Suprapubic skin (tissue), 4 donors: ENCODE measurements at regions not wholly inside any gene's neighbourhood (a gene's known extent, or its start where the extent isn't known, plus 50 kb on each side); places are given as distances from the start of the nearest gene placed in this dataset.

Source experiments
- DNase-seq, 2 donors: peaks; one replicate each; pipeline ENCODE4 v3.0.0-alpha.2; 2019; ENCODE audit warnings: low spot score in 2 of 2
- H3K27ac ChIP-seq: fragments of 200-600 bp; sonication (generic); one replicate; pipeline ENCODE4 v1.5.1; 2019
- H3K27me3 ChIP-seq: fragments of 200-600 bp; sonication (generic); one replicate; pipeline ENCODE4 v1.5.1; 2019
- H3K36me3 ChIP-seq: fragments of 200-600 bp; sonication (generic); one replicate; pipeline ENCODE4 v1.5.1; 2019
- H3K4me1 ChIP-seq: fragments of 200-600 bp; sonication (generic); one replicate; pipeline ENCODE4 v1.5.1; 2019
- H3K4me3 ChIP-seq: fragments of 200-600 bp; sonication (generic); one replicate; pipeline ENCODE4 v1.5.1; 2019; ENCODE audit warnings: mild to moderate bottlenecking
- H3K9me3 ChIP-seq: fragments of 200-600 bp; sonication (generic); one replicate; pipeline ENCODE4 v1.5.1; 2019
- EP300 ChIP-seq: sonication (generic); formaldehyde crosslinking; IDR thresholded peaks from one replicate; pipeline ENCODE4 v1.6.1; 2017; ENCODE audit warnings: antibody characterized with exemption
- POLR2A ChIP-seq, 2 donors: fragments of 450-650 bp; IDR thresholded peaks; one replicate each; pipeline ENCODE4 v1.6.1; 2017; ENCODE audit warnings: antibody characterized with exemption in 2 of 2, mild to moderate bottlenecking in 2 of 2, moderate library complexity in 2 of 2
- POLR2AphosphoS5 ChIP-seq, 3 donors: sonication (generic); formaldehyde crosslinking; IDR thresholded peaks; one replicate each; pipeline ENCODE4 v1.6.1; 2017; ENCODE audit warnings: antibody characterized with exemption in 3 of 3
- WGBS: methylation state at CpG from one replicate; pipeline ENCODE4 v1.1.5; 2018; 5-methylcytosine and 5-hydroxymethylcytosine counted together
- TF ChIP-seq, protein P1 (sequence below), 2 donors: fragments of 200-600 bp in 1 of 2; fragments of 450-650 bp in 1 of 2; sonication (generic) in 1 of 2; IDR thresholded peaks; one replicate each; pipeline ENCODE4 v1.5.1; 2016 to 2019; ENCODE audit warnings: antibody characterized with exemption in 2 of 2, mild to moderate bottlenecking in 1 of 2, moderate library complexity in 1 of 2

GRCh38 chr6:9985481-9985880, 429.4 kb downstream of the TFAP2A start:
- Histone ChIP-seq H3K27ac (no peak overlapping the region), H3K9me3 (no peaks in the 10 kb centered on the region), H3K4me1 (no peaks in the 10 kb centered on the region), H3K36me3 (no peaks in the 10 kb centered on the region), H3K4me3 (no peak overlapping the region), H3K27me3 (no peaks in the 10 kb centered on the region)
- TF ChIP-seq POLR2AphosphoS5 (IDR thresholded peaks at IDR 0.05), result no peak
- TF ChIP-seq EP300, result no peak
- TF ChIP-seq, protein P1, sequence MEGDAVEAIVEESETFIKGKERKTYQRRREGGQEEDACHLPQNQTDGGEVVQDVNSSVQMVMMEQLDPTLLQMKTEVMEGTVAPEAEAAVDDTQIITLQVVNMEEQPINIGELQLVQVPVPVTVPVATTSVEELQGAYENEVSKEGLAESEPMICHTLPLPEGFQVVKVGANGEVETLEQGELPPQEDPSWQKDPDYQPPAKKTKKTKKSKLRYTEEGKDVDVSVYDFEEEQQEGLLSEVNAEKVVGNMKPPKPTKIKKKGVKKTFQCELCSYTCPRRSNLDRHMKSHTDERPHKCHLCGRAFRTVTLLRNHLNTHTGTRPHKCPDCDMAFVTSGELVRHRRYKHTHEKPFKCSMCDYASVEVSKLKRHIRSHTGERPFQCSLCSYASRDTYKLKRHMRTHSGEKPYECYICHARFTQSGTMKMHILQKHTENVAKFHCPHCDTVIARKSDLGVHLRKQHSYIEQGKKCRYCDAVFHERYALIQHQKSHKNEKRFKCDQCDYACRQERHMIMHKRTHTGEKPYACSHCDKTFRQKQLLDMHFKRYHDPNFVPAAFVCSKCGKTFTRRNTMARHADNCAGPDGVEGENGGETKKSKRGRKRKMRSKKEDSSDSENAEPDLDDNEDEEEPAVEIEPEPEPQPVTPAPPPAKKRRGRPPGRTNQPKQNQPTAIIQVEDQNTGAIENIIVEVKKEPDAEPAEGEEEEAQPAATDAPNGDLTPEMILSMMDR (IDR thresholded peaks at IDR 0.05), result no peak
- no peak for DNase-seq

- no peaks in the 10 kb centered on the region for H3K4me1 ChIP-seq
- TF ChIP-seq POLR2AphosphoS5 (IDR thresholded peaks at IDR 0.05) (no peak), POLR2A (IDR thresholded peaks at IDR 0.05) (no peak), EP300 (no peak)
- TF ChIP-seq, protein P1 (IDR thresholded peaks at IDR 0.05), result no peak
Observed at GRCh38 chr6:9984607-9985006, 430.3 kb downstream of the TFAP2A start.

GRCh38 chr6:9983168-9983567, 431.7 kb downstream of the TFAP2A start:
- no peak for DNase-seq
- no peak overlapping the region for H3K4me3 ChIP-seq
- H3K27ac ChIP-seq, result no peak overlapping the region
- peaks cover 12% of the 10 kb centered on the region for H3K4me1 ChIP-seq
- TF ChIP-seq EP300 (no peak), POLR2A (IDR thresholded peaks at IDR 0.05) (no peak), POLR2AphosphoS5 (IDR thresholded peaks at IDR 0.05) (no peak)
- TF ChIP-seq, protein P1 (IDR thresholded peaks at IDR 0.05), result no peak
- H3K27me3 ChIP-seq, result no peaks in the 10 kb centered on the region
- H3K36me3 ChIP-seq, result no peaks in the 10 kb centered on the region
- 97% methylated on average over 2 of the region's 2 CpGs for WGBS
- H3K9me3 ChIP-seq, result no peaks in the 10 kb centered on the region

More at GRCh38 chr6:9984607-9985006, 430.3 kb downstream of the TFAP2A start:
- H3K27me3 ChIP-seq, result no peaks in the 10 kb centered on the region
- H3K4me3 ChIP-seq, result no peak overlapping the region
- DNase-seq, result no peak
- no peak overlapping the region for H3K27ac ChIP-seq
- H3K9me3 ChIP-seq, result no peaks in the 10 kb centered on the region
- H3K36me3 ChIP-seq, result no peaks in the 10 kb centered on the region

- Histone ChIP-seq H3K4me1 (peaks cover 22% of the 10 kb centered on the region), H3K27ac (no peak overlapping the region), H3K36me3 (no peaks in the 10 kb centered on the region), H3K27me3 (no peaks in the 10 kb centered on the region), H3K4me3 (no peak overlapping the region), H3K9me3 (no peaks in the 10 kb centered on the region)
- TF ChIP-seq EP300, result no peak
- no peak for TF ChIP-seq POLR2AphosphoS5 (IDR thresholded peaks at IDR 0.05)
- TF ChIP-seq, protein P1 (IDR thresholded peaks at IDR 0.05), result no peak
- no peak for TF ChIP-seq POLR2A (IDR thresholded peaks at IDR 0.05)
- 86% methylated on average over 5 of the region's 5 CpGs for WGBS
- no peak for DNase-seq
Observed at GRCh38 chr6:9982215-9982614, 432.7 kb downstream of the TFAP2A start.

GRCh38 chr6:9979996-9980395, 434.9 kb downstream of the TFAP2A start:
- H3K4me3 ChIP-seq, result no peak overlapping the region
- peaks cover 22% of the 10 kb centered on the region for H3K4me1 ChIP-seq
- WGBS, result 79% methylated on average over 5 of the region's 5 CpGs
- no peaks in the 10 kb centered on the region for H3K27me3 ChIP-seq
- H3K9me3 ChIP-seq, result no peaks in the 10 kb centered on the region
- no peak for TF ChIP-seq EP300
- no peak for TF ChIP-seq POLR2A (IDR thresholded peaks at IDR 0.05)
- TF ChIP-seq, protein P1 (IDR thresholded peaks at IDR 0.05), result no peak
- no peak for TF ChIP-seq POLR2AphosphoS5 (IDR thresholded peaks at IDR 0.05)
- no peaks in the 10 kb centered on the region for H3K36me3 ChIP-seq
- no peak overlapping the region for H3K27ac ChIP-seq
- DNase-seq, result no peak
